Fibroblast of lung (primary cell): ENCODE measurements at regions not wholly inside any gene's neighbourhood (a gene's known extent, or its start where the extent isn't known, plus 50 kb on each side); places are given as distances from the start of the nearest gene placed in this dataset.

Experiments
- DNase-seq, 2 donors: peaks; one replicate each; pipeline versions ENCODE4 v3.0.0 to v3.0.0-alpha.2; 2010; ENCODE audit warnings: low read depth in 2 of 2
- H2AFZ ChIP-seq: 2 replicates; pipeline ENCODE4 v1.5.1; 2012; ENCODE audit warnings: low read length, control low read depth, inconsistent platforms
- H3K27ac ChIP-seq: 2 replicates; pipeline ENCODE4 v1.5.1; 2011; ENCODE audit warnings: low read length, control low read depth; ENCODE audit not compliant: insufficient read depth
- H3K27me3 ChIP-seq: 2 replicates; pipeline ENCODE4 v1.5.1; 2011; ENCODE audit warnings: mild to moderate bottlenecking, low read length; ENCODE audit not compliant: control insufficient read depth, insufficient read depth
- H3K36me3 ChIP-seq: 2 replicates; pipeline ENCODE4 v1.5.1; 2011; ENCODE audit warnings: low read length; ENCODE audit not compliant: control insufficient read depth, insufficient read depth
- H3K4me1 ChIP-seq: 2 replicates; pipeline ENCODE4 v1.5.1; 2011; ENCODE audit warnings: low read length; ENCODE audit not compliant: control insufficient read depth, insufficient read depth; ENCODE audit errors: extremely low read depth
- H3K4me2 ChIP-seq: 2 replicates; pipeline ENCODE4 v1.5.1; 2011; ENCODE audit warnings: low read length, control low read depth; ENCODE audit not compliant: insufficient read depth; ENCODE audit errors: extremely low read depth
- H3K4me3 ChIP-seq, 4 experiments: fragments of 200-600 bp in 1 of 4; sonication (generic) in 1 of 4; replicated peaks in 1 of 4; 2 replicates each; pipeline ENCODE4 v1.5.1; 2011 to 2016; ENCODE audit warnings: low read length in 4 of 4, low read depth in 3 of 4, mild to moderate bottlenecking in 3 of 4, control low read depth in 2 of 4, inconsistent platforms in 1 of 4, mixed read lengths in 1 of 4; ENCODE audit not compliant: insufficient read depth in 1 of 4; ENCODE audit errors: control extremely low read depth in 1 of 4
- H3K79me2 ChIP-seq: 2 replicates; pipeline ENCODE4 v1.5.1; 2012; ENCODE audit warnings: mild to moderate bottlenecking, low read length, inconsistent platforms; ENCODE audit not compliant: control insufficient read depth, insufficient read depth
- H3K9ac ChIP-seq: 2 replicates; pipeline ENCODE4 v1.5.1; 2011; ENCODE audit warnings: mild to moderate bottlenecking, low read length, control low read depth; ENCODE audit not compliant: insufficient read depth
- H3K9me3 ChIP-seq: 2 replicates; pipeline ENCODE4 v1.5.1; 2012; ENCODE audit warnings: low read depth, low read length; ENCODE audit not compliant: control insufficient read depth, insufficient read depth
- H4K20me1 ChIP-seq: 2 replicates; pipeline ENCODE4 v1.5.1; 2011; ENCODE audit warnings: low read length; ENCODE audit not compliant: control insufficient read depth, insufficient read depth; ENCODE audit errors: extremely low read depth
- EZH2 ChIP-seq: IDR thresholded peaks from 2 replicates; pipeline ENCODE4 v1.5.1; 2012; ENCODE audit warnings: low read length, control low read depth, mild to moderate bottlenecking; ENCODE audit errors: missing control alignments
- TF ChIP-seq, protein P1 (sequence below), 2 donors: IDR thresholded peaks in 1 of 2; conservative IDR thresholded peaks in 1 of 2; 1 replicate in 1 of 2; 2 replicates in 1 of 2; pipeline ENCODE4 v1.5.1; 2011 to 2012; ENCODE audit warnings: low read length in 2 of 2, control low read depth in 1 of 2, inconsistent platforms in 1 of 2, low read depth in 1 of 2, mild to moderate bottlenecking in 1 of 2

DNA sequence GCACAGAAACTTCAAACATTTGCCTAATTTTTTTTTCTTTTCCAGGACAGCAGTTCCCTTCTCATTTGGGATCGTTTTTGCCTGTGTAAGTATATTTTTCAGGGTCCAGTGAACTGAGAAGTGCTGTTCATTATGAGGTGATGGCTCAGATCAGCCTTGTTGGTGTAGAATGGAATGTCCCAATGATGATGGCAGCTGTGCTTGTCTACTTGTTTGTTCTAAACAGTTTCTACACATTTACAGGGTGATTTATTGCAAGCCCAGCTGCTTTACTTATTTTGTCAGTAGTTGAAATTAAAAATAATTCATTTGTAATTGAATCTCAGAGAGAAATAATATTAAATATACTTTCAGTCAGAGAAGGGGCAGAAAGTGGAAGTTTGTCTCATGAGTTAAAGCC, 337.6 kb upstream of the SEMA6A start:
- Histone ChIP-seq H3K36me3 (no peaks in the 10 kb centered on the region), H3K4me1 (no peaks in the 10 kb centered on the region), H3K4me2 (no peak overlapping the region), H3K27ac (no peak overlapping the region), H3K79me2 (no peaks in the 10 kb centered on the region), H3K9me3 (no peaks in the 10 kb centered on the region), H3K9ac (no peak overlapping the region), H3K27me3 (no peaks in the 10 kb centered on the region), H4K20me1 (no peaks in the 10 kb centered on the region), H3K4me3 (no peak overlapping the region), H2AFZ (no peak overlapping the region)
- no peak for DNase-seq
- TF ChIP-seq EZH2, result no peak
- TF ChIP-seq, protein P1, sequence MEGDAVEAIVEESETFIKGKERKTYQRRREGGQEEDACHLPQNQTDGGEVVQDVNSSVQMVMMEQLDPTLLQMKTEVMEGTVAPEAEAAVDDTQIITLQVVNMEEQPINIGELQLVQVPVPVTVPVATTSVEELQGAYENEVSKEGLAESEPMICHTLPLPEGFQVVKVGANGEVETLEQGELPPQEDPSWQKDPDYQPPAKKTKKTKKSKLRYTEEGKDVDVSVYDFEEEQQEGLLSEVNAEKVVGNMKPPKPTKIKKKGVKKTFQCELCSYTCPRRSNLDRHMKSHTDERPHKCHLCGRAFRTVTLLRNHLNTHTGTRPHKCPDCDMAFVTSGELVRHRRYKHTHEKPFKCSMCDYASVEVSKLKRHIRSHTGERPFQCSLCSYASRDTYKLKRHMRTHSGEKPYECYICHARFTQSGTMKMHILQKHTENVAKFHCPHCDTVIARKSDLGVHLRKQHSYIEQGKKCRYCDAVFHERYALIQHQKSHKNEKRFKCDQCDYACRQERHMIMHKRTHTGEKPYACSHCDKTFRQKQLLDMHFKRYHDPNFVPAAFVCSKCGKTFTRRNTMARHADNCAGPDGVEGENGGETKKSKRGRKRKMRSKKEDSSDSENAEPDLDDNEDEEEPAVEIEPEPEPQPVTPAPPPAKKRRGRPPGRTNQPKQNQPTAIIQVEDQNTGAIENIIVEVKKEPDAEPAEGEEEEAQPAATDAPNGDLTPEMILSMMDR (conservative IDR thresholded peaks at IDR 0.05 in 1 of 2, IDR thresholded peaks at IDR 0.05 in 1 of 2; ENCODE audit: low read depth in 1 of 2, low read length in 2 of 2), result no peak

DNA sequence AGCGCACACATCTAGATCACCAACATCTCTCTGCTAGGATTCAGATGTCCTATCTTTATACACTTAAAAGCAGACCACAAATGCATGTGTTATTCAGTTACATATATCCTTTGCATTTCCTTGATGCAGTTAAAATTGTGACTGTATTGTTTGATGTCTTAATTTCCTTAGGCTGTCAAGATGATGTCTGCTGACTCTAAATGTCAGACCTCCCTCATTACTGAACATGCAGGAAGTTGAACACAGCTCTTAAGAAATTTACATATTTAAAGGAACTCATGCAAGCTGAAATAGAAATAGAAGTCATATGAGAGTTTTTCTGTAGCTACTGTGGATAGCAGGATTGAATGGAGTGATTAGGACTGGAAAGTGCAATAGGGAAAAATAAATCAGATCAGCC, 336.5 kb upstream of the SEMA6A start:
- TF ChIP-seq, protein P1 (conservative IDR thresholded peaks at IDR 0.05 in 1 of 2, IDR thresholded peaks at IDR 0.05 in 1 of 2; ENCODE audit: low read depth in 1 of 2, low read length in 2 of 2), result no peak
- TF ChIP-seq EZH2, result no peak
- DNase-seq, result no peak
- no peaks in the 10 kb centered on the region for H3K9me3 ChIP-seq

DNA sequence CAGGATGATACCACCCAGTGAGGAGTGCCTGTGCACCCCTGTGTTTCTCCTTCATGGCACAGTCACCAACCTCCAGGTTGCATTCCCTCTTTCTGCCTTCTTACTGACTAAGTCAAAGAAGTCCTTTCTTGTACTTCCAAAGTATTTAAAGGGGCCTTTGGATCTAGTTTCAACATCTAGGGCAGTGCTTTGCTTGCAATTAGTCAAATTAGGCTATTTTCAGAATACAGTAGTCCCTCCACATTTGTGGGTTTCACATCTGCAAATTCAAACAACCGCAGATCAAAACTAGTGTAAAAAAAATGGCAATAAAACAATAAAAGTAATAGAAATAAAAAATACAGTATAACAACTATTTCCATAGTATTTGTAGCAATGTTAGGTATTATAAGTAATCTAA, 333.9 kb upstream of the SEMA6A start:
- H3K27me3 ChIP-seq, result no peaks in the 10 kb centered on the region
- no peak overlapping the region for H3K4me3 ChIP-seq
- H3K4me2 ChIP-seq, result no peak overlapping the region
- H2AFZ ChIP-seq, result no peak overlapping the region
- no peaks in the 10 kb centered on the region for H4K20me1 ChIP-seq
- no peaks in the 10 kb centered on the region for H3K4me1 ChIP-seq
- no peak overlapping the region for H3K9ac ChIP-seq
- H3K27ac ChIP-seq, result no peak overlapping the region
- no peaks in the 10 kb centered on the region for H3K36me3 ChIP-seq
- no peak for DNase-seq
- TF ChIP-seq, protein P1 (conservative IDR thresholded peaks at IDR 0.05 in 1 of 2, IDR thresholded peaks at IDR 0.05 in 1 of 2; ENCODE audit: low read depth in 1 of 2, low read length in 2 of 2), result no peak
- TF ChIP-seq EZH2, result no peak
- H3K9me3 ChIP-seq, result no peaks in the 10 kb centered on the region
- no peaks in the 10 kb centered on the region for H3K79me2 ChIP-seq

More for the DNA sequence above, 336.5 kb upstream of the SEMA6A start:
- H3K36me3 ChIP-seq, result no peaks in the 10 kb centered on the region
- H3K4me3 ChIP-seq, result no peak overlapping the region
- H2AFZ ChIP-seq, result no peak overlapping the region
- H3K4me1 ChIP-seq, result no peaks in the 10 kb centered on the region
- no peaks in the 10 kb centered on the region for H4K20me1 ChIP-seq
- H3K27me3 ChIP-seq, result no peaks in the 10 kb centered on the region
- no peak overlapping the region for H3K9ac ChIP-seq
- H3K79me2 ChIP-seq, result no peaks in the 10 kb centered on the region
- H3K27ac ChIP-seq, result no peak overlapping the region
- H3K4me2 ChIP-seq, result no peak overlapping the region
